ENCODE measurements at regions not wholly inside any gene's neighbourhood (a gene's known extent, or its start where the extent isn't known, plus 50 kb on each side); places are given as distances from the start of the nearest gene placed in this dataset.

DNA sequence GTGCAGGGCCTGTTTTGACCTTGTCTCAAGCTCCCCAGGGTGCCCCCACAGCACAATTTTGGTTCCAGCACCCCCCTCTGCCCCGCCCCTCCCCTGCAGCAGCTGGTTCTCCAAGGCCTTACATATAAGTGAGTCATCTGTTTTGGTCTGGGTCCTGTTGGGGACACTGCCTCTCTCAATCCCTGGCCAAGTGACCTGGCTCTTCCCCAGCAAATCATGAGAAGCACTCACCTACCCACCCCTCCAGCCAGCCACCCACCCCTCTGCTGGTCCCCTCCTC lies 90.5 kb downstream of the INHBB start:
- H3K27me3 ChIP-seq (replicated peaks; ENCODE audit: insufficient read depth, low read depth, low read length, poor library complexity) = peaks cover 5% of the 10 kb centered on the region
- H3K4me3 ChIP-seq (ENCODE audit: low read depth, low read length, poor library complexity, severe bottlenecking) = no peak overlapping the region
- no peaks in the 10 kb centered on the region for H3K9me3 ChIP-seq (ENCODE audit: low read depth, low read length, poor library complexity, severe bottlenecking)
- TF ChIP-seq, protein P1, sequence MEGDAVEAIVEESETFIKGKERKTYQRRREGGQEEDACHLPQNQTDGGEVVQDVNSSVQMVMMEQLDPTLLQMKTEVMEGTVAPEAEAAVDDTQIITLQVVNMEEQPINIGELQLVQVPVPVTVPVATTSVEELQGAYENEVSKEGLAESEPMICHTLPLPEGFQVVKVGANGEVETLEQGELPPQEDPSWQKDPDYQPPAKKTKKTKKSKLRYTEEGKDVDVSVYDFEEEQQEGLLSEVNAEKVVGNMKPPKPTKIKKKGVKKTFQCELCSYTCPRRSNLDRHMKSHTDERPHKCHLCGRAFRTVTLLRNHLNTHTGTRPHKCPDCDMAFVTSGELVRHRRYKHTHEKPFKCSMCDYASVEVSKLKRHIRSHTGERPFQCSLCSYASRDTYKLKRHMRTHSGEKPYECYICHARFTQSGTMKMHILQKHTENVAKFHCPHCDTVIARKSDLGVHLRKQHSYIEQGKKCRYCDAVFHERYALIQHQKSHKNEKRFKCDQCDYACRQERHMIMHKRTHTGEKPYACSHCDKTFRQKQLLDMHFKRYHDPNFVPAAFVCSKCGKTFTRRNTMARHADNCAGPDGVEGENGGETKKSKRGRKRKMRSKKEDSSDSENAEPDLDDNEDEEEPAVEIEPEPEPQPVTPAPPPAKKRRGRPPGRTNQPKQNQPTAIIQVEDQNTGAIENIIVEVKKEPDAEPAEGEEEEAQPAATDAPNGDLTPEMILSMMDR (conservative IDR thresholded peaks at IDR 0.05; ENCODE audit: low read depth, low read length) = no peak
- TF ChIP-seq EZH2 (IDR thresholded peaks at IDR 0.05; ENCODE audit: borderline replicate concordance, low read depth, low read length, poor library complexity, severe bottlenecking) = no peak
- ChIA-PET CTCF (interaction anchor here (1.1 kb wide), 1 partner anchor 93 kb away, joined by 3 read pairs; no protein-coding TSS in a partner anchor), POLR2A (ENCODE audit: low non-redundant PET) (no interaction called here)
- no peak for DNase-seq (ENCODE audit: low spot score)
- no TSS peak for BruUV-seq (replicated peaks)
- H3K27ac ChIP-seq (ENCODE audit: low read depth, low read length, poor library complexity, severe bottlenecking) = no peak overlapping the region
- H3K4me1 ChIP-seq (ENCODE audit: insufficient read depth, low read length, poor library complexity, severe bottlenecking) = no peaks in the 10 kb centered on the region
- H3K36me3 ChIP-seq (ENCODE audit: insufficient read depth, low read length, poor library complexity, severe bottlenecking) = no peaks in the 10 kb centered on the region
- intact Hi-C loops (cut with micrococcal nuclease; ENCODE audit: unreplicated experiment) = loop anchor here (2.0 kb wide), 1 partner anchor 94 kb away; no protein-coding TSS in a partner anchor

DNA sequence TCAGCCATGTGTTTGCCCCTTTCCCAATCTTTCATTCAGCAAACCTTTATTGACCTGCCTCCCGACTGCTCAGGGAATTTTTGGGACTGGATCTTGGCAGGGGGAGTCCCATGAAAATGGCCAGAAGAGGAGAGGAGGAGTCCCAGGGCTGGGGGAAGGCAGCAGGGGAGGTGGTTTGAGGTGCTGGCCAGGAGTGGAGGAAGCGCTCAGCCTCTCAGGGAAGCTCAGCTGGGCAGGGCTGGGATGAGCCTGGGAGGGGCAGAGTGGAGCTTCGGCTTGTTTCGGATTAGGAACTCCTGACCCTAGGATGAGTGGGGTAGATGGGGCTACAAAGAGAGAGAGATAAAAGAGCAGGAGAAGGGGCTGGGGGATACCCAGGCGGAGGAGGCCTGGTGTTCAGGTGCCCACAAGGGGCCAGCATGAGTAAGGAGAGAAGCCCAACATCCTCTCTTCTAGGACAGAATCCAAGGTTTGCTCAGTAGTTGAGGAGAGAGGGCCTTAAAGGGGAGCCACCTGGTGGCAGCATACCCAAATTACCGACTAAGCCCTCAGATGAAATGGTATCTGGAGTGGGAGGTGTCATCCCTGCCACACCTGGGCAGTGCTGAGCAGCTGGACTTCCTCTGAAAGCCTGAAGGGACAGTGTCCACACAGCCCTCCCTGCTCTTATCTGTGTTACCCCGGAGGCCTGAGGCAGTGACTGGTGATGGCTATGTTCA lies 91.1 kb downstream of the INHBB start:
- POLR2A ChIA-PET (ENCODE audit: low non-redundant PET) = no interaction called here
- Histone ChIP-seq H3K27me3 (replicated peaks; ENCODE audit: insufficient read depth, low read depth, low read length, poor library complexity) (peaks cover 12% of the 10 kb centered on the region), H3K27ac (ENCODE audit: low read depth, low read length, poor library complexity, severe bottlenecking) (no peak overlapping the region), H3K9me3 (ENCODE audit: low read depth, low read length, poor library complexity, severe bottlenecking) (no peaks in the 10 kb centered on the region), H3K36me3 (ENCODE audit: insufficient read depth, low read length, poor library complexity, severe bottlenecking) (no peaks in the 10 kb centered on the region), H3K4me3 (ENCODE audit: low read depth, low read length, poor library complexity, severe bottlenecking) (no peak overlapping the region), H3K4me1 (ENCODE audit: insufficient read depth, low read length, poor library complexity, severe bottlenecking) (no peaks in the 10 kb centered on the region)
- DNase-seq (ENCODE audit: low spot score) = peak; percentile 26
- intact Hi-C loops (cut with micrococcal nuclease; ENCODE audit: unreplicated experiment) = loop anchor here (2.0 kb wide), 1 partner anchor 94 kb away; no protein-coding TSS in a partner anchor
- TF ChIP-seq EZH2 (IDR thresholded peaks at IDR 0.05; ENCODE audit: borderline replicate concordance, low read depth, low read length, poor library complexity, severe bottlenecking) = no peak
- TF ChIP-seq, protein P1 (conservative IDR thresholded peaks at IDR 0.05; ENCODE audit: low read depth, low read length) = peak; percentile 51
- CTCF ChIA-PET = no interaction called here
- no TSS peak for BruUV-seq (replicated peaks)

DNA sequence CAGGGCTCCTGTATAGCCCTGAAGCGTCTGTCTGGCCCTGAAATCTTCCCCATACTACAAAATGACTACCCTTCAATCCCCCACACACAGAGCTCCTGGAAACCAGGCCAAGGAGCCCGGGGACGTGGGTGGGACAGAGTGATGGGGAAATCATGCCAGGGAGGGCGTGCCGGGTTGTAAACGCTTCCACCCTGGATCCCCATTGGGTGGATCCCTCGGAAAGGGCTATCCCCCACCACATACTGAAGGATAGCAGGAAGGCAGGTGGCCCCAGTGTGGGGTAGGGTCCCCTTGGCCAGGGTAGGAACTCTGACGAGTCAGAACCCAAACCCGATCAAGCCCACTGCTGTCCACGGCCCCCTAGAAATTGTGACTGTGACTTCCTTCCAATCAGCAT lies 91.7 kb downstream of the INHBB start:
- H3K9me3 ChIP-seq (ENCODE audit: low read depth, low read length, poor library complexity, severe bottlenecking) = no peaks in the 10 kb centered on the region
- POLR2A ChIA-PET (ENCODE audit: low non-redundant PET) = no interaction called here
- BruUV-seq (replicated peaks) = no TSS peak
- H3K4me1 ChIP-seq (ENCODE audit: insufficient read depth, low read length, poor library complexity, severe bottlenecking) = no peaks in the 10 kb centered on the region
- no peak for TF ChIP-seq EZH2 (IDR thresholded peaks at IDR 0.05; ENCODE audit: borderline replicate concordance, low read depth, low read length, poor library complexity, severe bottlenecking)
- TF ChIP-seq, protein P1 (conservative IDR thresholded peaks at IDR 0.05; ENCODE audit: low read depth, low read length) = 0 out of 2 replicates have a peak, but pooled peaks have one; percentile 6
- CTCF ChIA-PET = no interaction called here
- H3K4me3 ChIP-seq (ENCODE audit: low read depth, low read length, poor library complexity, severe bottlenecking) = no peak overlapping the region
- no peak overlapping the region for H3K27ac ChIP-seq (ENCODE audit: low read depth, low read length, poor library complexity, severe bottlenecking)
- no peak for DNase-seq (ENCODE audit: low spot score)
- H3K36me3 ChIP-seq (ENCODE audit: insufficient read depth, low read length, poor library complexity, severe bottlenecking) = no peaks in the 10 kb centered on the region
- intact Hi-C loops (cut with micrococcal nuclease; ENCODE audit: unreplicated experiment) = loop anchor here (2.0 kb wide), 1 partner anchor 95 kb away; no protein-coding TSS in a partner anchor
- peaks cover 17% of the 10 kb centered on the region for H3K27me3 ChIP-seq (replicated peaks; ENCODE audit: insufficient read depth, low read depth, low read length, poor library complexity)
